K562 (cell line): ENCODE measurements at regions not wholly inside any gene's neighbourhood (a gene's known extent, or its start where the extent isn't known, plus 50 kb on each side); places are given as distances from the start of the nearest gene placed in this dataset.

Source experiments
- ATAC-seq: fragments of 200-7000 bp; cut with Tn5 transposase; 3 replicates; pipeline ENCODE4 v1.9.1; 2020; ENCODE audit warnings: moderate library complexity
- BruUV-seq: library from RNA; stranded (reverse); fragments of 400-500 nt; replicated peaks from 2 replicates; lab custom pipeline; 2021; lab: Mats Ljungman, UMichigan
- CTCF ChIA-PET: fragments of 300-600 bp; formaldehyde crosslinking; extraction: SDS; loops from one replicate; lab custom pipeline; 2021; ENCODE audit warnings: low intra/inter-chr PET ratio; lab: Yijun Ruan, JAX
- POLR2A ChIA-PET: fragments of 300-600, 350-650 bp; sonication (Branson Sonifier 250); formaldehyde crosslinking; extraction: SDS; loops from one replicate; lab custom pipeline; 2021; ENCODE audit warnings: antibody characterized with exemption, inconsistent platforms; lab: Yijun Ruan, JAX
- DNase-seq, 4 experiments: peaks; one replicate each; pipeline versions ENCODE4 v3.0.0 to v3.0.0-alpha.2; 2011 to 2018; ENCODE audit warnings: low spot score in 3 of 4, mixed read lengths in 3 of 4; ENCODE audit errors: extremely low read depth in 1 of 4
- FAIRE-seq: peaks from 2 replicates; lab custom pipeline; 2011; peaks lifted over from hg19 to GRCh38; lab: Jason Lieb, UNC
- H2AFZ ChIP-seq: 2 replicates; pipeline ENCODE4 v1.6.0; 2011; ENCODE audit warnings: low read depth, low read length, control low read depth, inconsistent platforms
- H3K27ac ChIP-seq: fragments of 200-600 bp; 3 replicates; pipeline ENCODE4 v1.8.0; 2011; ENCODE audit warnings: low read depth, mild to moderate bottlenecking, control low read depth, inconsistent platforms, low read length, moderate library complexity, mixed read lengths; ENCODE audit errors: extremely low read depth
- H3K27me3 ChIP-seq, 2 experiments: fragments of 300-600 bp in 1 of 2; 2 replicates in 1 of 2; 3 replicates in 1 of 2; pipeline versions ENCODE4 v1.6.0 to v1.8.0; 2011; ENCODE audit warnings: inconsistent platforms in 2 of 2, low read length in 2 of 2, mild to moderate bottlenecking in 1 of 2, mixed read lengths in 1 of 2, moderate library complexity in 1 of 2; ENCODE audit not compliant: control insufficient read depth in 2 of 2, insufficient read depth in 2 of 2
- H3K36me3 ChIP-seq: fragments of 300-600 bp; 3 replicates; pipeline ENCODE4 v1.8.0; 2011; ENCODE audit warnings: mild to moderate bottlenecking, low read length, inconsistent platforms; ENCODE audit not compliant: control insufficient read depth, insufficient read depth
- H3K4me1 ChIP-seq, 2 experiments: fragments of 200-600 bp in 1 of 2; replicated peaks in 1 of 2; 2 replicates in 1 of 2; 3 replicates in 1 of 2; pipeline versions ENCODE4 v1.5.1 to v1.8.0; 2011; ENCODE audit warnings: inconsistent platforms in 2 of 2, low read length in 2 of 2, mild to moderate bottlenecking in 1 of 2, mixed read lengths in 1 of 2, moderate library complexity in 1 of 2; ENCODE audit not compliant: control insufficient read depth in 2 of 2, insufficient read depth in 2 of 2
- H3K4me2 ChIP-seq: 2 replicates; pipeline ENCODE4 v1.6.1; 2011; ENCODE audit warnings: low read length, control low read depth, inconsistent platforms, mixed read lengths; ENCODE audit not compliant: insufficient read depth
- H3K4me3 ChIP-seq: fragments of 200-600 bp; sonication (generic), shearing (Covaris generic); 2 replicates; pipeline ENCODE4 v1.5.1; 2016; ENCODE audit warnings: control low read depth, inconsistent platforms
- H3K79me2 ChIP-seq: fragments of 200-600 bp; 3 replicates; pipeline ENCODE4 v1.8.0; 2011; ENCODE audit warnings: low read length, inconsistent platforms; ENCODE audit not compliant: control insufficient read depth, insufficient read depth
- H3K9ac ChIP-seq, 2 experiments: 2 replicates each; pipeline versions ENCODE4 v1.6.0 to v1.6.1; 2011; ENCODE audit warnings: low read depth in 2 of 2, low read length in 2 of 2, control low read depth in 1 of 2, inconsistent platforms in 1 of 2, mild to moderate bottlenecking in 1 of 2, mixed read lengths in 1 of 2; ENCODE audit not compliant: insufficient read depth in 1 of 2
- H3K9me1 ChIP-seq: one replicate; pipeline ENCODE4 v1.6.0; 2011; ENCODE audit warnings: inconsistent platforms, mild to moderate bottlenecking, low read length, moderate library complexity; ENCODE audit not compliant: control insufficient read depth, insufficient read depth
- H3K9me3 ChIP-seq: replicated peaks from 2 replicates; pipeline ENCODE4 v1.5.1; 2011; ENCODE audit warnings: low read depth, low read length, inconsistent platforms; ENCODE audit not compliant: control insufficient read depth, insufficient read depth
- H4K20me1 ChIP-seq: replicated peaks from 2 replicates; pipeline ENCODE4 v1.6.1; 2011; ENCODE audit warnings: low read length, inconsistent platforms, mixed read lengths; ENCODE audit not compliant: control insufficient read depth, insufficient read depth
- ARHGAP35 ChIP-seq: fragments of 450-650 bp; IDR thresholded peaks from 2 replicates; pipeline ENCODE4 v1.6.1; 2018; ENCODE audit not compliant: partially characterized antibody
- BCOR ChIP-seq: fragments of 450-650 bp; IDR thresholded peaks from 2 replicates; pipeline ENCODE4 v1.6.1; 2016
- E2F3 ChIP-seq: fragments of 250-450 bp; sonication (Bioruptor Pico); IDR thresholded peaks from 2 replicates; pipeline ENCODE4 v1.4.0; 2020; ENCODE audit warnings: mild to moderate bottlenecking
- ESRRA ChIP-seq: fragments of 450-650 bp; IDR thresholded peaks from 2 replicates; pipeline ENCODE4 v1.6.1; 2014; ENCODE audit warnings: low read depth, mild to moderate bottlenecking, moderate library complexity, borderline replicate concordance
- HNRNPK ChIP-seq: fragments of 200-400 bp; formaldehyde crosslinking; IDR thresholded peaks from one replicate; pipeline ENCODE4 v1.6.1; 2018; ENCODE audit warnings: mild to moderate bottlenecking, low read depth, low read length; ENCODE audit not compliant: poor library complexity, severe bottlenecking
- HNRNPL ChIP-seq: fragments of 200-400 bp; formaldehyde crosslinking; IDR thresholded peaks from 2 replicates; pipeline ENCODE4 v1.6.1; 2017; ENCODE audit warnings: low read depth, mild to moderate bottlenecking, low read length
- RBBP5 ChIP-seq: fragments of 200-600 bp; sonication (generic); IDR thresholded peaks from 2 replicates; pipeline ENCODE4 v1.6.1; 2012; ENCODE audit warnings: borderline replicate concordance, mild to moderate bottlenecking, low read length, control low read depth, inconsistent platforms; ENCODE audit not compliant: insufficient read depth, poor library complexity, severe bottlenecking
- SAP30 ChIP-seq: fragments of 200-600 bp; sonication (generic); IDR thresholded peaks from 2 replicates; pipeline ENCODE4 v1.6.1; 2012; ENCODE audit warnings: borderline replicate concordance, low read depth, mild to moderate bottlenecking, moderate library complexity, low read length, control low read depth, inconsistent platforms; ENCODE audit not compliant: insufficient read depth, poor library complexity, severe bottlenecking
- SOX6 ChIP-seq: fragments of 450-650 bp; IDR thresholded peaks from 2 replicates; pipeline ENCODE4 v1.6.1; 2014; ENCODE audit warnings: mild to moderate bottlenecking
- ZNF133 ChIP-seq: fragments of 250-450 bp; sonication (Bioruptor Pico); IDR thresholded peaks from 2 replicates; pipeline ENCODE4 v1.4.0; 2020; ENCODE audit warnings: mild to moderate bottlenecking
- ZNF589 ChIP-seq: fragments of 200-800 bp; sonication (Bioruptor generic); IDR thresholded peaks from 2 replicates; pipeline ENCODE4 v1.6.1; 2016; ENCODE audit warnings: low read depth, missing genetic modification characterization, missing compliant biosample characterization
- WGBS: fragments of 100-300 bp; shearing (Covaris generic); methylation state at CpG from one replicate; pipeline ENCODE4 v1.1.6; 2016; ENCODE audit warnings: low coverage, mixed read lengths; ENCODE audit not compliant: insufficient coverage; ENCODE audit errors: missing lambda C conversion rate; 5-methylcytosine and 5-hydroxymethylcytosine counted together
- in situ Hi-C: fragments of 300-500 bp; cut with MboI; formaldehyde crosslinking; loops from 4 replicates; pipeline ENCODE4 v1.15.0; 2018; ENCODE audit warnings: inconsistent platforms, mixed read lengths
- intact Hi-C: fragments of 100-400 bp; cut with micrococcal nuclease; formaldehyde crosslinking; loops from 2 replicates; pipeline ENCODE4 v1.14.2; 2022
- TF ChIP-seq, protein P1 (sequence below): sonication (generic); formaldehyde crosslinking; IDR thresholded peaks from 2 replicates; pipeline ENCODE4 v1.8.0; 2022; ENCODE audit warnings: missing genetic modification reagents, mild to moderate bottlenecking, borderline replicate concordance
- TF ChIP-seq, protein P2 (sequence below): fragments of 200-800 bp; sonication (Bioruptor generic); IDR thresholded peaks from 2 replicates; pipeline ENCODE4 v1.6.1; 2017; ENCODE audit warnings: missing genetic modification characterization, missing compliant biosample characterization
- TF ChIP-seq, protein P3 (sequence below): sonication (generic); formaldehyde crosslinking; IDR thresholded peaks from 2 replicates; pipeline ENCODE4 v1.8.1; 2022; ENCODE audit warnings: missing genetic modification reagents
- TF ChIP-seq, protein P4 (sequence below): fragments of 250-450 bp; sonication (Bioruptor Pico); IDR thresholded peaks from 2 replicates; pipeline ENCODE4 v1.4.0; 2020
- TF ChIP-seq, protein P5 (sequence below), 2 experiments: fragments of 450-650 bp; conservative IDR thresholded peaks; 2 replicates each; pipeline ENCODE4 v1.6.1; 2017; ENCODE audit warnings: mild to moderate bottlenecking in 2 of 2, moderate library complexity in 2 of 2

DNA sequence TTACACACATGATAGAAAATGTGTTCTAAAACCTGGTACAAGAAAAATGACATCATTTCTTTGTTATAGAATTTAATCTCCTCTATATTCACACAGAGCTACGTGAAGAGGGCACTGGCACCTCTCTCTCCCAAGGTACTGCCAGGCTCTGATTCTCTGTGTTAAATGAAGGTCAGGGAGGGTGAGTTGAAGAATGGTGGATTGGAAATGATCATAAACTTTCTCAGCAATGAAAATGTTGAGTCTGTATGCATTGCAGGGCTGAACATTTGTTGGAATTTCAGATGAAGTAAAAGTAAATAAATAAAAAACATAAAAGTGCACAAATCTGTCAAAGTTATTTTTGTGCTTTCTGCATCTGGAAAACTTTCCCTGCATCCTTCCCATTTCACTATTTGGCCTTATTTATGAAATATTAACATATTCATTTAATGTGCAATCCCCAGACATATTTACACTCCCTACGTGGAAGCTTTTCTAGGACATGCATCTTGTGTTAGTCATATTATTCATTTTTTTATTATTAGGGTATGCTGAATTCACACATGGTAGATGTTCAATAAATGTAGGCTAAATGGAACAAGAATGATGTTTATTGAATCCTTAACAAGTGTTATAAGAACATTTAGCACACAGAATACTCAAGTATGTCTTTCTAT lies 810.3 kb upstream of the CDH8 start:
- in situ Hi-C loops, result no loop called here
- Histone ChIP-seq H3K27me3 (no peaks in the 10 kb centered on the region), H3K9me3 (no peaks in the 10 kb centered on the region), H3K9ac (no peak overlapping the region), H3K79me2 (no peaks in the 10 kb centered on the region), H3K4me2 (no peak overlapping the region), H3K4me1 (no peaks in the 10 kb centered on the region), H3K27ac (no peak overlapping the region), H3K4me3 (no peak overlapping the region), H3K36me3 (no peaks in the 10 kb centered on the region), H4K20me1 (no peaks in the 10 kb centered on the region), H2AFZ (no peak overlapping the region), H3K9me1 (no peaks in the 10 kb centered on the region)
- ATAC-seq (no peak), DNase-seq (no peak), FAIRE-seq (no peak)
- 0% methylated on average over 2 of the region's 2 CpGs for WGBS
- BruUV-seq, result no TSS peak
- ChIA-PET CTCF (no interaction called here), POLR2A (no interaction called here)
- intact Hi-C loops, result no loop called here
- TF ChIP-seq, protein P1, sequence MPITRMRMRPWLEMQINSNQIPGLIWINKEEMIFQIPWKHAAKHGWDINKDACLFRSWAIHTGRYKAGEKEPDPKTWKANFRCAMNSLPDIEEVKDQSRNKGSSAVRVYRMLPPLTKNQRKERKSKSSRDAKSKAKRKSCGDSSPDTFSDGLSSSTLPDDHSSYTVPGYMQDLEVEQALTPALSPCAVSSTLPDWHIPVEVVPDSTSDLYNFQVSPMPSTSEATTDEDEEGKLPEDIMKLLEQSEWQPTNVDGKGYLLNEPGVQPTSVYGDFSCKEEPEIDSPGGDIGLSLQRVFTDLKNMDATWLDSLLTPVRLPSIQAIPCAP (CRISPR knock-in tag), result no peak
- no peak for TF ChIP-seq ARHGAP35
- TF ChIP-seq RBBP5, result no peak
- TF ChIP-seq, protein P2, sequence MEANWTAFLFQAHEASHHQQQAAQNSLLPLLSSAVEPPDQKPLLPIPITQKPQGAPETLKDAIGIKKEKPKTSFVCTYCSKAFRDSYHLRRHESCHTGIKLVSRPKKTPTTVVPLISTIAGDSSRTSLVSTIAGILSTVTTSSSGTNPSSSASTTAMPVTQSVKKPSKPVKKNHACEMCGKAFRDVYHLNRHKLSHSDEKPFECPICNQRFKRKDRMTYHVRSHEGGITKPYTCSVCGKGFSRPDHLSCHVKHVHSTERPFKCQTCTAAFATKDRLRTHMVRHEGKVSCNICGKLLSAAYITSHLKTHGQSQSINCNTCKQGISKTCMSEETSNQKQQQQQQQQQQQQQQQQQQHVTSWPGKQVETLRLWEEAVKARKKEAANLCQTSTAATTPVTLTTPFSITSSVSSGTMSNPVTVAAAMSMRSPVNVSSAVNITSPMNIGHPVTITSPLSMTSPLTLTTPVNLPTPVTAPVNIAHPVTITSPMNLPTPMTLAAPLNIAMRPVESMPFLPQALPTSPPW, result no peak
- no peak for TF ChIP-seq E2F3 (CRISPR knock-in tag)
- TF ChIP-seq ZNF133, result no peak
- TF ChIP-seq SAP30, result no peak
- TF ChIP-seq, protein P3, sequence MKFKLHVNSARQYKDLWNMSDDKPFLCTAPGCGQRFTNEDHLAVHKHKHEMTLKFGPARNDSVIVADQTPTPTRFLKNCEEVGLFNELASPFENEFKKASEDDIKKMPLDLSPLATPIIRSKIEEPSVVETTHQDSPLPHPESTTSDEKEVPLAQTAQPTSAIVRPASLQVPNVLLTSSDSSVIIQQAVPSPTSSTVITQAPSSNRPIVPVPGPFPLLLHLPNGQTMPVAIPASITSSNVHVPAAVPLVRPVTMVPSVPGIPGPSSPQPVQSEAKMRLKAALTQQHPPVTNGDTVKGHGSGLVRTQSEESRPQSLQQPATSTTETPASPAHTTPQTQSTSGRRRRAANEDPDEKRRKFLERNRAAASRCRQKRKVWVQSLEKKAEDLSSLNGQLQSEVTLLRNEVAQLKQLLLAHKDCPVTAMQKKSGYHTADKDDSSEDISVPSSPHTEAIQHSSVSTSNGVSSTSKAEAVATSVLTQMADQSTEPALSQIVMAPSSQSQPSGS, result no peak
- TF ChIP-seq SOX6, result no peak
- TF ChIP-seq, protein P4, sequence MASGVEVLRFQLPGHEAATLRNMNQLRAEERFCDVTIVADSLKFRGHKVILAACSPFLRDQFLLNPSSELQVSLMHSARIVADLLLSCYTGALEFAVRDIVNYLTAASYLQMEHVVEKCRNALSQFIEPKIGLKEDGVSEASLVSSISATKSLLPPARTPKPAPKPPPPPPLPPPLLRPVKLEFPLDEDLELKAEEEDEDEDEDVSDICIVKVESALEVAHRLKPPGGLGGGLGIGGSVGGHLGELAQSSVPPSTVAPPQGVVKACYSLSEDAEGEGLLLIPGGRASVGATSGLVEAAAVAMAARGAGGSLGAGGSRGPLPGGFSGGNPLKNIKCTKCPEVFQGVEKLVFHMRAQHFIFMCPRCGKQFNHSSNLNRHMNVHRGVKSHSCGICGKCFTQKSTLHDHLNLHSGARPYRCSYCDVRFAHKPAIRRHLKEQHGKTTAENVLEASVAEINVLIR (CRISPR knock-in tag), result no peak
- no peak for TF ChIP-seq BCOR
- TF ChIP-seq ESRRA, result no peak
- TF ChIP-seq ZNF589 (CRISPR knock-in tag), result no peak
- no peak for TF ChIP-seq HNRNPL
- no peak for TF ChIP-seq HNRNPK
- TF ChIP-seq, protein P5, sequence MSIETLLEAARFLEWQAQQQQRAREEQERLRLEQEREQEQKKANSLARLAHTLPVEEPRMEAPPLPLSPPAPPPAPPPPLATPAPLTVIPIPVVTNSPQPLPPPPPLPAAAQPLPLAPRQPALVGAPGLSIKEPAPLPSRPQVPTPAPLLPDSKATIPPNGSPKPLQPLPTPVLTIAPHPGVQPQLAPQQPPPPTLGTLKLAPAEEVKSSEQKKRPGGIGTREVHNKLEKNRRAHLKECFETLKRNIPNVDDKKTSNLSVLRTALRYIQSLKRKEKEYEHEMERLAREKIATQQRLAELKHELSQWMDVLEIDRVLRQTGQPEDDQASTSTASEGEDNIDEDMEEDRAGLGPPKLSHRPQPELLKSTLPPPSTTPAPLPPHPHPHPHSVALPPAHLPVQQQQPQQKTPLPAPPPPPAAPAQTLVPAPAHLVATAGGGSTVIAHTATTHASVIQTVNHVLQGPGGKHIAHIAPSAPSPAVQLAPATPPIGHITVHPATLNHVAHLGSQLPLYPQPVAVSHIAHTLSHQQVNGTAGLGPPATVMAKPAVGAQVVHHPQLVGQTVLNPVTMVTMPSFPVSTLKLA (conservative IDR thresholded peaks at IDR 0.05), result no peak
